HUES64 (cell line): ENCODE measurements at regions not wholly inside any gene's neighbourhood (a gene's known extent, or its start where the extent isn't known, plus 50 kb on each side); places are given as distances from the start of the nearest gene placed in this dataset.
"Not testable (repeated sequence)": the region's sequence is repeated elsewhere in the genome, so short reads cannot be mapped to it uniquely, and the experiment has no call there.

ENCODE experiments used
- H3K27ac ChIP-seq: 2 replicates; pipeline ENCODE4 v1.7.0; 2013; ENCODE audit warnings: low read depth, low read length, inconsistent platforms
- H3K27me3 ChIP-seq: 2 replicates; pipeline ENCODE4 v1.6.1; 2013; ENCODE audit warnings: mild to moderate bottlenecking, low read length; ENCODE audit not compliant: insufficient read depth
- H3K36me3 ChIP-seq: 2 replicates; pipeline ENCODE4 v1.6.1; 2013; ENCODE audit warnings: mild to moderate bottlenecking, low read length; ENCODE audit not compliant: insufficient read depth
- H3K4me1 ChIP-seq: 2 replicates; pipeline ENCODE4 v1.6.1; 2013; ENCODE audit warnings: mild to moderate bottlenecking, low read length, moderate library complexity; ENCODE audit not compliant: insufficient read depth
- H3K4me3 ChIP-seq: 2 replicates; pipeline ENCODE4 v1.5.1; 2013; ENCODE audit warnings: mild to moderate bottlenecking, low read length, moderate library complexity
- H3K9ac ChIP-seq: 2 replicates; pipeline ENCODE4 v1.6.1; 2013; ENCODE audit warnings: mild to moderate bottlenecking, low read depth, low read length
- H3K9me3 ChIP-seq: 2 replicates; pipeline ENCODE4 v1.6.1; 2013; ENCODE audit warnings: low read depth, low read length; ENCODE audit not compliant: insufficient read depth
- WGBS: fragments of 150-250, 120-280 bp; methylation state at CpG from one replicate; pipeline ENCODE4 v1.1.7; 2013; ENCODE audit warnings: missing lambda C conversion rate; 5-methylcytosine and 5-hydroxymethylcytosine counted together

GRCh38 chr12:114829833-114830232 lies 145.9 kb upstream of the TBX3 start:
- Histone ChIP-seq H3K4me3 (no peak overlapping the region), H3K36me3 (no peaks in the 10 kb centered on the region), H3K9ac (no peak overlapping the region), H3K9me3 (no peaks in the 10 kb centered on the region), H3K4me1 (no peaks in the 10 kb centered on the region), H3K27me3 (no peaks in the 10 kb centered on the region), H3K27ac (no peak overlapping the region)
- 98% methylated on average over 4 of the region's 4 CpGs for WGBS

GRCh38 chr12:114829244-114829643 lies 145.3 kb upstream of the TBX3 start:
- not testable (repeated sequence) for H3K27me3 ChIP-seq, H3K9me3 ChIP-seq, H3K27ac ChIP-seq, H3K36me3 ChIP-seq, H3K9ac ChIP-seq, H3K4me3 ChIP-seq, H3K4me1 ChIP-seq

- no peaks in the 10 kb centered on the region for H3K4me1 ChIP-seq
- no peaks in the 10 kb centered on the region for H3K9me3 ChIP-seq
- H3K4me3 ChIP-seq = no peak overlapping the region
- WGBS = 92% methylated on average over 7 of the region's 7 CpGs
- H3K36me3 ChIP-seq = no peaks in the 10 kb centered on the region
- no peak overlapping the region for H3K9ac ChIP-seq
- H3K27ac ChIP-seq = no peak overlapping the region
- no peaks in the 10 kb centered on the region for H3K27me3 ChIP-seq
Observed at GRCh38 chr12:114827461-114827860, 143.5 kb upstream of the TBX3 start.

GRCh38 chr12:114826244-114826643 lies 142.3 kb upstream of the TBX3 start:
- no peaks in the 10 kb centered on the region for H3K4me1 ChIP-seq
- no peaks in the 10 kb centered on the region for H3K36me3 ChIP-seq
- H3K9me3 ChIP-seq = no peaks in the 10 kb centered on the region
- WGBS = 91% methylated on average over 5 of the region's 5 CpGs
- H3K27ac ChIP-seq = no peak overlapping the region
- H3K27me3 ChIP-seq = no peaks in the 10 kb centered on the region
- H3K4me3 ChIP-seq = no peak overlapping the region
- H3K9ac ChIP-seq = no peak overlapping the region

- H3K4me3 ChIP-seq = no peak overlapping the region
- no peaks in the 10 kb centered on the region for H3K36me3 ChIP-seq
- no peak overlapping the region for H3K9ac ChIP-seq
- H3K4me1 ChIP-seq = no peaks in the 10 kb centered on the region
- no peaks in the 10 kb centered on the region for H3K9me3 ChIP-seq
- H3K27me3 ChIP-seq = no peaks in the 10 kb centered on the region
- H3K27ac ChIP-seq = no peak overlapping the region
- 95% methylated on average over 8 of the region's 8 CpGs for WGBS
Observed at GRCh38 chr12:114823724-114824123, 139.7 kb upstream of the TBX3 start.

- Histone ChIP-seq H3K4me3 (no peak overlapping the region), H3K27ac (no peak overlapping the region), H3K4me1 (no peaks in the 10 kb centered on the region), H3K27me3 (no peaks in the 10 kb centered on the region), H3K9ac (no peak overlapping the region), H3K9me3 (no peaks in the 10 kb centered on the region), H3K36me3 (no peaks in the 10 kb centered on the region)
- 96% methylated on average over 2 of the region's 3 CpGs for WGBS
Observed at GRCh38 chr12:114821570-114821969, 137.6 kb upstream of the TBX3 start.

- no peak overlapping the region for H3K27ac ChIP-seq
- WGBS = 90% methylated on average over 5 of the region's 5 CpGs
- H3K27me3 ChIP-seq = no peaks in the 10 kb centered on the region
- no peaks in the 10 kb centered on the region for H3K9me3 ChIP-seq
- H3K36me3 ChIP-seq = no peaks in the 10 kb centered on the region
- no peaks in the 10 kb centered on the region for H3K4me1 ChIP-seq
- no peak overlapping the region for H3K4me3 ChIP-seq
- no peak overlapping the region for H3K9ac ChIP-seq
Observed at GRCh38 chr12:114820796-114821195, 136.8 kb upstream of the TBX3 start.

GRCh38 chr12:114817571-114818425 lies 133.8 kb upstream of the TBX3 start:
- Histone ChIP-seq H3K9me3 (no peaks in the 10 kb centered on the region), H3K36me3 (no peaks in the 10 kb centered on the region), H3K27ac (no peak overlapping the region), H3K4me3 (no peak overlapping the region), H3K27me3 (no peaks in the 10 kb centered on the region), H3K4me1 (peaks cover 8% of the 10 kb centered on the region), H3K9ac (no peak overlapping the region)
- WGBS = 89% methylated on average over 28 of the region's 28 CpGs

- Histone ChIP-seq H3K9ac (no peak overlapping the region), H3K36me3 (no peaks in the 10 kb centered on the region), H3K4me1 (peaks cover 10% of the 10 kb centered on the region), H3K27ac (no peak overlapping the region), H3K9me3 (no peaks in the 10 kb centered on the region), H3K27me3 (no peaks in the 10 kb centered on the region), H3K4me3 (no peak overlapping the region)
- 89% methylated on average over 10 of the region's 10 CpGs for WGBS
Observed at GRCh38 chr12:114815026-114815795, 131.2 kb upstream of the TBX3 start.

GRCh38 chr12:114812858-114813761 lies 129.1 kb upstream of the TBX3 start:
- H3K9ac ChIP-seq = no peak overlapping the region
- WGBS = 58% methylated on average over 16 of the region's 19 CpGs

GRCh38 chr12:114812384-114812783 lies 128.4 kb upstream of the TBX3 start:
- H3K36me3 ChIP-seq = no peaks in the 10 kb centered on the region
- H3K4me1 ChIP-seq = peaks cover 10% of the 10 kb centered on the region
- no peak overlapping the region for H3K27ac ChIP-seq
- H3K4me3 ChIP-seq = no peak overlapping the region
- H3K9me3 ChIP-seq = no peaks in the 10 kb centered on the region
- H3K27me3 ChIP-seq = no peaks in the 10 kb centered on the region
- WGBS = 96% methylated on average over 4 of the region's 4 CpGs
- H3K9ac ChIP-seq = no peak overlapping the region

More at GRCh38 chr12:114812858-114813761, 129.1 kb upstream of the TBX3 start:
- Histone ChIP-seq H3K27me3 (no peaks in the 10 kb centered on the region), H3K4me3 (no peak overlapping the region), H3K27ac (no peak overlapping the region), H3K4me1 (peaks cover 10% of the 10 kb centered on the region), H3K9me3 (no peaks in the 10 kb centered on the region), H3K36me3 (no peaks in the 10 kb centered on the region)
